Endothelial cell of umbilical vein (primary cell): ENCODE measurements at regions not wholly inside any gene's neighbourhood (a gene's known extent, or its start where the extent isn't known, plus 50 kb on each side); places are given as distances from the start of the nearest gene placed in this dataset.

Source experiments
- BruUV-seq: library from RNA; stranded (reverse); fragments of 400-500 nt; replicated peaks from 2 replicates; lab custom pipeline; 2021; lab: Mats Ljungman, UMichigan
- CTCF ChIA-PET: fragments of 300-600, 350-600 bp; sonication (Branson Sonifier 250); formaldehyde crosslinking; loops from one replicate; lab custom pipeline; 2021; ENCODE audit warnings: antibody characterized with exemption, inconsistent platforms; lab: Charles Lee
- POLR2A ChIA-PET: fragments of 300-600, 350-600 bp; sonication (Branson Sonifier 250); formaldehyde crosslinking; loops from one replicate; lab custom pipeline; 2021; ENCODE audit warnings: antibody characterized with exemption, inconsistent platforms; lab: Charles Lee
- DNase-seq: peaks from one replicate; pipeline ENCODE4 v3.0.0-alpha.2; 2011; ENCODE audit warnings: low read depth, low spot score
- FAIRE-seq: peaks from 2 replicates; lab custom pipeline; 2011; peaks lifted over from hg19 to GRCh38; lab: Jason Lieb, UNC
- H2AFZ ChIP-seq: 2 replicates; pipeline ENCODE4 v1.6.0; 2012; ENCODE audit warnings: low read depth, low read length, control low read depth, inconsistent platforms
- H3K27ac ChIP-seq: 2 replicates; pipeline ENCODE4 v1.5.1; 2011; ENCODE audit warnings: low read depth, mild to moderate bottlenecking, control low read depth, low read length, moderate library complexity; ENCODE audit not compliant: insufficient read depth
- H3K27me3 ChIP-seq, 2 experiments: 2 replicates each; pipeline versions ENCODE4 v1.6.0 to v1.6.1; 2011; ENCODE audit warnings: low read length in 2 of 2, mixed read lengths in 1 of 2; ENCODE audit not compliant: control insufficient read depth in 2 of 2, insufficient read depth in 2 of 2
- H3K36me3 ChIP-seq, 2 experiments: 2 replicates in 1 of 2; 3 replicates in 1 of 2; pipeline ENCODE4 v1.5.1; 2011; ENCODE audit warnings: low read length in 2 of 2, mild to moderate bottlenecking in 1 of 2, moderate library complexity in 1 of 2; ENCODE audit not compliant: control insufficient read depth in 2 of 2, insufficient read depth in 2 of 2; ENCODE audit errors: extremely low read depth in 1 of 2
- H3K4me1 ChIP-seq: 3 replicates; pipeline ENCODE4 v1.5.1; 2011; ENCODE audit warnings: mild to moderate bottlenecking, low read length; ENCODE audit not compliant: control insufficient read depth, insufficient read depth; ENCODE audit errors: extremely low read depth
- H3K4me2 ChIP-seq: 2 replicates; pipeline ENCODE4 v1.6.1; 2011; ENCODE audit warnings: low read length, control low read depth, mixed read lengths; ENCODE audit not compliant: insufficient read depth
- H3K4me3 ChIP-seq, 3 experiments: fragments of 200-600 bp in 1 of 3; sonication (generic), shearing (Covaris generic) in 1 of 3; replicated peaks in 1 of 3; 2 replicates each; pipeline ENCODE4 v1.5.1; 2011 to 2016; ENCODE audit warnings: control low read depth in 3 of 3, low read length in 3 of 3, mild to moderate bottlenecking in 2 of 3, inconsistent platforms in 1 of 3, low read depth in 1 of 3, moderate library complexity in 1 of 3; ENCODE audit not compliant: insufficient read depth in 1 of 3
- H3K79me2 ChIP-seq: 2 replicates; pipeline ENCODE4 v1.6.0; 2012; ENCODE audit warnings: low read length, inconsistent platforms; ENCODE audit not compliant: control insufficient read depth, insufficient read depth
- H3K9ac ChIP-seq: replicated peaks from 2 replicates; pipeline ENCODE3; 2011; ENCODE audit warnings: low read length, control low read depth; ENCODE audit not compliant: insufficient read depth; ENCODE audit errors: extremely low read depth
- H3K9me1 ChIP-seq: replicated peaks from 3 replicates; pipeline ENCODE4 v1.6.0; 2011; ENCODE audit warnings: mild to moderate bottlenecking, low read length; ENCODE audit not compliant: control insufficient read depth, insufficient read depth; ENCODE audit errors: extremely low read depth
- H3K9me3 ChIP-seq: replicated peaks from 2 replicates; pipeline ENCODE4 v1.5.1; 2012; ENCODE audit warnings: low read length, inconsistent platforms; ENCODE audit not compliant: control insufficient read depth, insufficient read depth
- H4K20me1 ChIP-seq: replicated peaks from 2 replicates; pipeline ENCODE3; 2011; ENCODE audit warnings: mild to moderate bottlenecking, low read length; ENCODE audit not compliant: control insufficient read depth, insufficient read depth; ENCODE audit errors: extremely low read depth
- EZH2 ChIP-seq: IDR thresholded peaks from 2 replicates; pipeline ENCODE4 v1.6.1; 2012; ENCODE audit warnings: borderline replicate concordance, low read depth, mild to moderate bottlenecking, moderate library complexity, low read length, inconsistent platforms; ENCODE audit not compliant: severe bottlenecking
- FOS ChIP-seq: IDR thresholded peaks from 2 replicates; pipeline ENCODE4 v1.6.1; 2011; ENCODE audit warnings: mild to moderate bottlenecking, low read length, moderate library complexity, borderline replicate concordance; ENCODE audit not compliant: insufficient read depth
- GATA2 ChIP-seq: IDR thresholded peaks from 2 replicates; pipeline ENCODE4 v1.7.0; 2011; ENCODE audit warnings: low read depth, mild to moderate bottlenecking, moderate library complexity, mixed read lengths, low read length; ENCODE audit not compliant: insufficient read length, insufficient read depth
- JUN ChIP-seq: IDR thresholded peaks from 2 replicates; pipeline ENCODE4 v1.6.1; 2011; ENCODE audit warnings: borderline replicate concordance, low read depth; ENCODE audit not compliant: insufficient read length, insufficient read depth
- MAX ChIP-seq: IDR thresholded peaks from 2 replicates; pipeline ENCODE4 v1.6.1; 2011; ENCODE audit not compliant: insufficient read depth, insufficient read length
- MYC ChIP-seq: IDR thresholded peaks from one replicate; pipeline ENCODE4 v1.6.1; 2011; ENCODE audit warnings: mild to moderate bottlenecking, low read depth, low read length
- POLR2A ChIP-seq: IDR thresholded peaks from 2 replicates; pipeline ENCODE4 v1.6.1; 2012; ENCODE audit warnings: low read depth, mild to moderate bottlenecking, control low read depth, low read length
- POLR2AphosphoS5 ChIP-seq: IDR thresholded peaks from 2 replicates; pipeline ENCODE4 v1.6.1; 2012; ENCODE audit warnings: low read depth, mild to moderate bottlenecking, control low read depth, low read length, moderate library complexity; ENCODE audit not compliant: insufficient read depth
- dilution Hi-C: fragments of 300-500 bp; cut with MboI; formaldehyde crosslinking; loops from one replicate; pipeline ENCODE4 v1.15.0; 2019; ENCODE audit warnings: low sequenced_read_pairs; ENCODE audit not compliant: extremely low pct_ligation_motif_present
- intact Hi-C: fragments of 100-400 bp; cut with micrococcal nuclease; formaldehyde crosslinking; loops from one replicate; pipeline ENCODE4 v1.10.0; 2022
- TF ChIP-seq, protein P1 (sequence below), 2 donors: IDR thresholded peaks; 1 replicate in 1 of 2; 2 replicates in 1 of 2; pipeline ENCODE4 v1.5.1; 2011; ENCODE audit warnings: low read length in 2 of 2, mild to moderate bottlenecking in 2 of 2, moderate library complexity in 2 of 2, control low read depth in 1 of 2, inconsistent platforms in 1 of 2, low read depth in 1 of 2; ENCODE audit not compliant: insufficient read depth in 1 of 2; ENCODE audit errors: extremely low read depth in 1 of 2

DNA sequence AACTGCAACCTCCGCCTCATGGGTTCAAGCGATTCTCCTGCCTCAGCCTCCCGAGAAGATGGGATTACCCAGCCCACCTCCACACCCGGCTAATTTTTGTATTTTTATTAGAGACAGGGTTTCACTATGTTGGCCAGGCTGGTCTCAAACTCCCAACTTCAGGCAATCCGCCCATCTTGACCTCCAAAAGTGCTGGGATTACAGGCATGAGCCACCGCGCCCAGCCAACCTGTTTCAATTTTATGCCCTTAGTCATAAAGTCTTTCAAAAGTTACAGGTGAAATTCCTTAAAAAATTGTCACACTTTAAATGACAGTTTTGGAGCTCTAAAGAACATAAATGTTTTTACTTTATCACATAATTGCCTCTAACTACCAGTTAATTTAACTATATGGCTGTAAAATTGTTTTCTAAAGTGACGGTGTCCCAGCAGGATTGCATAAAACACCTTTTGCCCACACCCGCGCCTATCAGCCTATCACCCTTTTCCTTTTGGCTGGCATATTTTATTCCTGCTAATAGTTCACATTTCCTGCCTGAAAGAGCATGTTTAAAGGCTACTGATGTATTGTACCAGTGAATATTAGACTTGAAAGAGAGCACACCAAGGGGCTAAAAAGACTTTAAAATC is 164.2 kb upstream of the SEMA6D start:
- Histone ChIP-seq H3K9me3 (no peaks in the 10 kb centered on the region), H3K36me3 (no peaks in the 10 kb centered on the region), H4K20me1 (no peaks in the 10 kb centered on the region), H3K4me2 (no peak overlapping the region), H2AFZ (no peak overlapping the region), H3K4me3 (no peak overlapping the region), H3K27me3 (no peaks in the 10 kb centered on the region), H3K27ac (no peak overlapping the region), H3K9me1 (no peaks in the 10 kb centered on the region), H3K9ac (no peak overlapping the region), H3K79me2 (no peaks in the 10 kb centered on the region), H3K4me1 (no peaks in the 10 kb centered on the region)
- BruUV-seq = no TSS peak
- POLR2A ChIA-PET = no interaction called here
- FAIRE-seq (no peak), DNase-seq (peak; percentile 6)
- dilution Hi-C loops (no loop called here), intact Hi-C loops (no loop called here)
- TF ChIP-seq JUN (no peak), MYC (no peak), MAX (no peak), POLR2AphosphoS5 (no peak), GATA2 (no peak), FOS (no peak), EZH2 (no peak), POLR2A (no peak)
- TF ChIP-seq, protein P1, sequence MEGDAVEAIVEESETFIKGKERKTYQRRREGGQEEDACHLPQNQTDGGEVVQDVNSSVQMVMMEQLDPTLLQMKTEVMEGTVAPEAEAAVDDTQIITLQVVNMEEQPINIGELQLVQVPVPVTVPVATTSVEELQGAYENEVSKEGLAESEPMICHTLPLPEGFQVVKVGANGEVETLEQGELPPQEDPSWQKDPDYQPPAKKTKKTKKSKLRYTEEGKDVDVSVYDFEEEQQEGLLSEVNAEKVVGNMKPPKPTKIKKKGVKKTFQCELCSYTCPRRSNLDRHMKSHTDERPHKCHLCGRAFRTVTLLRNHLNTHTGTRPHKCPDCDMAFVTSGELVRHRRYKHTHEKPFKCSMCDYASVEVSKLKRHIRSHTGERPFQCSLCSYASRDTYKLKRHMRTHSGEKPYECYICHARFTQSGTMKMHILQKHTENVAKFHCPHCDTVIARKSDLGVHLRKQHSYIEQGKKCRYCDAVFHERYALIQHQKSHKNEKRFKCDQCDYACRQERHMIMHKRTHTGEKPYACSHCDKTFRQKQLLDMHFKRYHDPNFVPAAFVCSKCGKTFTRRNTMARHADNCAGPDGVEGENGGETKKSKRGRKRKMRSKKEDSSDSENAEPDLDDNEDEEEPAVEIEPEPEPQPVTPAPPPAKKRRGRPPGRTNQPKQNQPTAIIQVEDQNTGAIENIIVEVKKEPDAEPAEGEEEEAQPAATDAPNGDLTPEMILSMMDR (IDR thresholded peaks at IDR 0.05; ENCODE audit: extremely low read depth in 1 of 2, insufficient read depth in 1 of 2, low read depth in 1 of 2, low read length in 2 of 2) = no peak
- CTCF ChIA-PET = interaction anchor here (1.2 kb wide), 1 partner anchor 11 kb away, joined by 3 read pairs; no protein-coding TSS in a partner anchor
